Activated naive CD4-positive, alpha-beta T cell treated with anti-CD3 and anti-CD28 coated beads for 36 hours (primary cell): ENCODE measurements at regions not wholly inside any gene's neighbourhood (a gene's known extent, or its start where the extent isn't known, plus 50 kb on each side); places are given as distances from the start of the nearest gene placed in this dataset.
"Not testable (repeated sequence)": the region's sequence is repeated elsewhere in the genome, so short reads cannot be mapped to it uniquely, and the experiment has no call there.

Experiments
- CTCF ChIA-PET: fragments of 350-600 bp; sonication (Branson Sonifier 250); formaldehyde crosslinking; loops from one replicate; lab custom pipeline; 2021; ENCODE audit warnings: antibody characterized with exemption; lab: Charles Lee
- DNase-seq: peaks from one replicate; pipeline ENCODE4 v3.0.0-alpha.2; 2020
- H3K27ac Mint-ChIP-seq: one replicate; pipeline ENCODE4 v1.8.0; 2021; ENCODE audit warnings: mild to moderate bottlenecking, mixed read lengths
- H3K27me3 Mint-ChIP-seq: one replicate; pipeline ENCODE4 v1.8.0; 2021; ENCODE audit warnings: low read depth, mixed read lengths
- H3K36me3 Mint-ChIP-seq: one replicate; pipeline ENCODE4 v1.8.0; 2021; ENCODE audit warnings: low read depth, mixed read lengths
- H3K4me1 Mint-ChIP-seq: one replicate; pipeline ENCODE4 v1.8.0; 2021; ENCODE audit warnings: low read depth, mixed read lengths
- H3K4me3 Mint-ChIP-seq: one replicate; pipeline ENCODE4 v1.8.0; 2021; ENCODE audit warnings: mild to moderate bottlenecking, moderate library complexity, mixed read lengths
- H3K9me3 Mint-ChIP-seq: one replicate; pipeline ENCODE4 v1.8.0; 2021; ENCODE audit warnings: mixed read lengths
- intact Hi-C: fragments of 100-400 bp; cut with micrococcal nuclease; formaldehyde crosslinking; loops from one replicate; pipeline ENCODE4 v1.15.1; 2023

GRCh38 chr16:9658164-9658563, 524.1 kb downstream of the GRIN2A start:
- CTCF ChIA-PET: no interaction called here

GRCh38 chr16:9658586-9658985, 523.6 kb downstream of the GRIN2A start:
- CTCF ChIA-PET: no interaction called here
- intact Hi-C loops: no loop called here
- no peak for DNase-seq
- Mint-ChIP-seq H3K4me3 (no peak overlapping the region), H3K9me3 (no peaks in the 10 kb centered on the region), H3K4me1 (no peaks in the 10 kb centered on the region), H3K27ac (no peak overlapping the region), H3K36me3 (no peaks in the 10 kb centered on the region), H3K27me3 (no peaks in the 10 kb centered on the region)

More at GRCh38 chr16:9658164-9658563, 524.1 kb downstream of the GRIN2A start:
- intact Hi-C loops: no loop called here
- Mint-ChIP-seq H3K9me3 (no peaks in the 10 kb centered on the region), H3K27me3 (no peaks in the 10 kb centered on the region), H3K36me3 (no peaks in the 10 kb centered on the region), H3K4me3 (no peak overlapping the region), H3K27ac (no peak overlapping the region), H3K4me1 (no peaks in the 10 kb centered on the region)
- no peak for DNase-seq

GRCh38 chr16:9660898-9661297, 521.3 kb downstream of the GRIN2A start:
- Mint-ChIP-seq H3K4me1 (no peaks in the 10 kb centered on the region), H3K9me3 (peaks cover 2% of the 10 kb centered on the region), H3K27me3 (no peaks in the 10 kb centered on the region), H3K36me3 (no peaks in the 10 kb centered on the region), H3K27ac (no peak overlapping the region), H3K4me3 (no peak overlapping the region)
- intact Hi-C loops: no loop called here
- DNase-seq: no peak
- CTCF ChIA-PET: no interaction called here

- intact Hi-C loops: no loop called here
- CTCF ChIA-PET: no interaction called here
Observed at GRCh38 chr16:9661336-9662017, 520.8 kb downstream of the GRIN2A start.

DNA sequence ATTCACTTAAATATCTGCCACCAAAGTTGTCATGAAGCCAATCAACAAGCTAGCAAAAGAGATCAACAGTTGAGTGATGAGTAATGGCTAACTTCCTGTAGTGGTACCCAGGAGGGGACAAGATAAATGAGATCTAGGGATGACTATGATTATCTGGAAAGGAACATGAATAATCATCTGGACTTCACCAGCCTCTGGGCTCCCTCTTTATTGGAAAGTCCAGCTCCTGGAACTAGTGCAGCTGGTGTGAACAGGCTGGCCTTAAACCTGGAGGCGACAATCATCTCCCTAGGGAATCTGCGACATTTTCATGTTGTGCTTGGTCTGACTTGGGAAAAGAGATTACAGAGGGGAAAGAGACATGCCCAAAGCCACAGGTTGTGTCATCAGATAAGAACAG, 518.6 kb downstream of the GRIN2A start:
- no peaks in the 10 kb centered on the region for H3K27me3 Mint-ChIP-seq
- H3K36me3 Mint-ChIP-seq: no peaks in the 10 kb centered on the region
- peaks cover 7% of the 10 kb centered on the region for H3K9me3 Mint-ChIP-seq
- CTCF ChIA-PET: no interaction called here
- no peak overlapping the region for H3K4me3 Mint-ChIP-seq
- intact Hi-C loops: no loop called here
- DNase-seq: no peak
- H3K4me1 Mint-ChIP-seq: no peaks in the 10 kb centered on the region
- H3K27ac Mint-ChIP-seq: no peak overlapping the region

More at GRCh38 chr16:9661336-9662017, 520.8 kb downstream of the GRIN2A start:
- Mint-ChIP-seq H3K27me3 (no peaks in the 10 kb centered on the region), H3K36me3 (no peaks in the 10 kb centered on the region), H3K4me1 (no peaks in the 10 kb centered on the region), H3K4me3 (no peak overlapping the region), H3K9me3 (peaks cover 3% of the 10 kb centered on the region), H3K27ac (no peak overlapping the region)
- DNase-seq: no peak

GRCh38 chr16:9665851-9666271, 516.4 kb downstream of the GRIN2A start:
- Mint-ChIP-seq H3K27ac (no peak overlapping the region), H3K9me3 (peaks cover 7% of the 10 kb centered on the region), H3K4me3 (no peak overlapping the region), H3K4me1 (no peaks in the 10 kb centered on the region), H3K27me3 (no peaks in the 10 kb centered on the region), H3K36me3 (no peaks in the 10 kb centered on the region)
- DNase-seq: no peak
- intact Hi-C loops: no loop called here
- CTCF ChIA-PET: no interaction called here

GRCh38 chr16:9666834-9667480, 515.3 kb downstream of the GRIN2A start:
- H3K27me3 Mint-ChIP-seq: no peaks in the 10 kb centered on the region
- CTCF ChIA-PET: no interaction called here
- no peaks in the 10 kb centered on the region for H3K36me3 Mint-ChIP-seq
- no peak overlapping the region for H3K27ac Mint-ChIP-seq
- peaks cover 7% of the 10 kb centered on the region for H3K9me3 Mint-ChIP-seq
- DNase-seq: no peak
- no peaks in the 10 kb centered on the region for H3K4me1 Mint-ChIP-seq
- no peak overlapping the region for H3K4me3 Mint-ChIP-seq
- intact Hi-C loops: no loop called here

DNA sequence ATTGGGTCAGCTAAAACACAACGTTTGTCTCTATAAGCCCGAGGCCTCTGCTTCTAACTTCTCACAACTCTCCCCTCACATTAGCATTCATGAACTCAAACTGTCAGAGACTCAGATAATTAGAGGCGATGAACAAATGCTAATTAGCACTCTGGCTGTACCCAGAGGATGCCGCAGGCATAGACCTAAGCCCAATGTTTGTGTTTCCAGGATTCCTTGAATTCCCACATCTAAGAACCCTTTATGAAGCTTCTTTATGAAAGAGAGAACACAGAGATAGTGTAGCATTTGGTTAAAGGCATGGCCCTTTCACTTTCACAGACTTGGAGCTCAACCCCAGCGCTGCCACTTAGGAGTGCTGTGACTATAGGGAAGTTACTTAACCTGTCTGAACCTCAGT, 512.2 kb downstream of the GRIN2A start:
- intact Hi-C loops: no loop called here
- CTCF ChIA-PET: no interaction called here
- peaks cover 7% of the 10 kb centered on the region for H3K9me3 Mint-ChIP-seq

GRCh38 chr16:9670616-9671015, 511.6 kb downstream of the GRIN2A start:
- H3K4me1 Mint-ChIP-seq, H3K4me3 Mint-ChIP-seq, DNase-seq, H3K27ac Mint-ChIP-seq, H3K27me3 Mint-ChIP-seq, CTCF ChIA-PET, H3K36me3 Mint-ChIP-seq, intact Hi-C loops, H3K9me3 Mint-ChIP-seq: not testable (repeated sequence)

More for the DNA sequence above, 512.2 kb downstream of the GRIN2A start:
- no peaks in the 10 kb centered on the region for H3K4me1 Mint-ChIP-seq
- H3K36me3 Mint-ChIP-seq: no peaks in the 10 kb centered on the region
- no peaks in the 10 kb centered on the region for H3K27me3 Mint-ChIP-seq
- no peak overlapping the region for H3K27ac Mint-ChIP-seq
- no peak overlapping the region for H3K4me3 Mint-ChIP-seq
- DNase-seq: no peak

DNA sequence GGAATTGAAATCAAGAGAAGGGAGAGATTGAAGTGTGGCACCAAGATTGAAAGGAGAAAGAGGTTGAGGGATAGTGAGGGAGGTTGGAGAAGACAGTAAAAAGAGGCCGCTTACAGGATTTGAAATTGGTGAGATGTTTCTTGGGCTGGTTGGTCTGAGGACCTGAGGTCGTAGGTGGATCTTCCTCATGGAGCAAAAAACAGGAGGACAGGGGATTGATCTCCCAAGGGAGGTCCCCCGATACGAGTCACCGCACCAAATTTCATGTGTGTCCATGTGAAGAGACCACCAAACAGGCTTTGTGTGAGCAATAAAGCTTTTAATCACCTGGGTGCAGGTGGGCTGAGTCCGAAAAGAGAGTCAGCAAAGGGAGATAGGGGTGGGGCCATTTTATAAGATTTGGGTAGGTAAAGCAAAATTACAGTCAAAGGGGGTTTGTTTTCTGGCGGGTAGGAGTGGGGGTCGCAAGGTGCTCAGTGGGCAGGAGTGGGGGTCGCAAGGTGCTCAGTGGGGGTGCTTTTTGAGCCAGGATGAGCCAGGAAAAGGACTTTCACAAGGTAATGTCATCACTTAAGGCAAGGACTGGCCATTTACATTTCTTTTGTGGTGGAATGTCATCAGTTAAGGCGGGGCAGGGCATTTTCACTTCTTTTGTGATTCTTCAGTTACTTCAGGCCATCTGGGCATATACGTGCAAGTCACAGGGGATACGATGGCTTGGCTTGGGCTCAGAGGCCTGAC, 505.5 kb downstream of the GRIN2A start:
- H3K9me3 Mint-ChIP-seq, H3K4me3 Mint-ChIP-seq, CTCF ChIA-PET, H3K27me3 Mint-ChIP-seq, H3K27ac Mint-ChIP-seq, DNase-seq, H3K36me3 Mint-ChIP-seq, intact Hi-C loops, H3K4me1 Mint-ChIP-seq: not testable (repeated sequence)

DNA sequence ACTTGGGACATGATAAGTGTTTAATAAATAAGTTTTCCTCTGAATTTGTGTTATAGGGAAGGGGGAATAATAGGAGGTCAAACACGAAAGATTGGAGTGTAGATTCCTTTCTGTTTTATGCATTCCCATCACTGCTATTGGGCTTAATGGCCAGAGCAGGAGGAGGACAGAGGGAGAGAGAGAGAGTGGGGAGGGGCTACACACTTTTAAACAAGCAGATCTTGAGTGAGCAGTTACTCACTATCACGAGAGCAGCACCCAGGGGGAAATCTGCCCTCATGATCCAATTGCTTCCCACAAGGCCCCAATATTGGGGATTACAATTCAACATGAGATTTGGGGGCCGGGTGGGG, 505.0 kb downstream of the GRIN2A start:
- peaks cover 1% of the 10 kb centered on the region for H3K9me3 Mint-ChIP-seq
- H3K36me3 Mint-ChIP-seq: no peaks in the 10 kb centered on the region
- no peak for DNase-seq
- no peak overlapping the region for H3K27ac Mint-ChIP-seq
- H3K4me1 Mint-ChIP-seq: no peaks in the 10 kb centered on the region
- no peaks in the 10 kb centered on the region for H3K27me3 Mint-ChIP-seq
- intact Hi-C loops: no loop called here
- H3K4me3 Mint-ChIP-seq: no peak overlapping the region
- CTCF ChIA-PET: no interaction called here

GRCh38 chr16:9679213-9679767, 502.9 kb downstream of the GRIN2A start:
- CTCF ChIA-PET: no interaction called here
- DNase-seq: no peak
- H3K27me3 Mint-ChIP-seq: no peaks in the 10 kb centered on the region
- no peak overlapping the region for H3K4me3 Mint-ChIP-seq
- intact Hi-C loops: no loop called here
- H3K4me1 Mint-ChIP-seq: no peaks in the 10 kb centered on the region
- H3K27ac Mint-ChIP-seq: no peak overlapping the region
- peaks cover 14% of the 10 kb centered on the region for H3K9me3 Mint-ChIP-seq
- H3K36me3 Mint-ChIP-seq: no peaks in the 10 kb centered on the region
